Activated T-cell treated with anti-CD3 and anti-CD28 coated beads, Interleukin-2, amount 50 U/mL, for 4 hours (primary cell): ENCODE measurements at regions not wholly inside any gene's neighbourhood (a gene's known extent, or its start where the extent isn't known, plus 50 kb on each side); places are given as distances from the start of the nearest gene placed in this dataset.
"Not testable (repeated sequence)": the region's sequence is repeated elsewhere in the genome, so short reads cannot be mapped to it uniquely, and the experiment has no call there.

ENCODE experiments used
- ATAC-seq, 2 donors: fragments of 200-7000 bp; cut with Tn5 transposase; one replicate each; pipeline ENCODE4 v1.10.0; 2021
- DNase-seq: peaks from one replicate; pipeline ENCODE4 v3.0.0-alpha.2; 2020
- H3K27me3 Mint-ChIP-seq: one replicate; pipeline ENCODE4 v1.8.0; 2021; ENCODE audit warnings: low read depth, mixed read lengths
- H3K36me3 Mint-ChIP-seq: one replicate; pipeline ENCODE4 v1.8.0; 2022; ENCODE audit warnings: mixed read lengths; ENCODE audit not compliant: insufficient read depth
- H3K4me1 Mint-ChIP-seq: one replicate; pipeline ENCODE4 v1.8.0; 2021; ENCODE audit warnings: low read depth, mixed read lengths
- H3K4me3 Mint-ChIP-seq: one replicate; pipeline ENCODE4 v1.8.0; 2021; ENCODE audit warnings: mild to moderate bottlenecking, moderate library complexity, mixed read lengths
- H3K9me3 Mint-ChIP-seq: one replicate; pipeline ENCODE4 v1.8.0; 2021; ENCODE audit warnings: mixed read lengths

GRCh38 chr4:103499094-103499493 lies 220.7 kb downstream of the TACR3 start:
- no peak overlapping the region for H3K4me3 Mint-ChIP-seq
- no peak for ATAC-seq
- H3K9me3 Mint-ChIP-seq = peaks cover 5% of the 10 kb centered on the region
- H3K36me3 Mint-ChIP-seq = no peaks in the 10 kb centered on the region
- no peaks in the 10 kb centered on the region for H3K27me3 Mint-ChIP-seq
- peaks cover 2% of the 10 kb centered on the region for H3K4me1 Mint-ChIP-seq
- no peak for DNase-seq

- DNase-seq (no peak), ATAC-seq (peak; percentile 52 to 57)
- no peaks in the 10 kb centered on the region for H3K36me3 Mint-ChIP-seq
- peaks cover 2% of the 10 kb centered on the region for H3K4me1 Mint-ChIP-seq
- no peak overlapping the region for H3K4me3 Mint-ChIP-seq
- no peaks in the 10 kb centered on the region for H3K27me3 Mint-ChIP-seq
- peaks cover 5% of the 10 kb centered on the region for H3K9me3 Mint-ChIP-seq
Observed at GRCh38 chr4:103498161-103499070, 221.4 kb downstream of the TACR3 start.

GRCh38 chr4:103497692-103498091 lies 222.1 kb downstream of the TACR3 start:
- ATAC-seq = no peak
- H3K4me1 Mint-ChIP-seq = peaks cover 2% of the 10 kb centered on the region
- peaks cover 5% of the 10 kb centered on the region for H3K9me3 Mint-ChIP-seq
- H3K27me3 Mint-ChIP-seq = no peaks in the 10 kb centered on the region
- H3K4me3 Mint-ChIP-seq = no peak overlapping the region
- DNase-seq = no peak
- H3K36me3 Mint-ChIP-seq = no peaks in the 10 kb centered on the region

- DNase-seq (no peak), ATAC-seq (no peak)
- Mint-ChIP-seq H3K4me3 (no peak overlapping the region), H3K36me3 (no peaks in the 10 kb centered on the region), H3K9me3 (peaks cover 5% of the 10 kb centered on the region), H3K4me1 (peaks cover 2% of the 10 kb centered on the region), H3K27me3 (no peaks in the 10 kb centered on the region)
Observed at GRCh38 chr4:103496800-103497199, 223.0 kb downstream of the TACR3 start.

GRCh38 chr4:103493450-103494159 lies 226.2 kb downstream of the TACR3 start:
- no peak for DNase-seq
- no peak overlapping the region for H3K4me3 Mint-ChIP-seq
- H3K36me3 Mint-ChIP-seq = no peaks in the 10 kb centered on the region
- H3K4me1 Mint-ChIP-seq = peaks cover 2% of the 10 kb centered on the region
- ATAC-seq = no peak
- peaks cover 5% of the 10 kb centered on the region for H3K9me3 Mint-ChIP-seq
- no peaks in the 10 kb centered on the region for H3K27me3 Mint-ChIP-seq

GRCh38 chr4:103485296-103485695 lies 234.5 kb downstream of the TACR3 start:
- H3K4me1 Mint-ChIP-seq, DNase-seq, H3K36me3 Mint-ChIP-seq, H3K27me3 Mint-ChIP-seq, H3K9me3 Mint-ChIP-seq, H3K4me3 Mint-ChIP-seq, ATAC-seq: not testable (repeated sequence)

GRCh38 chr4:103484521-103484920 lies 235.3 kb downstream of the TACR3 start:
- no peak overlapping the region for H3K4me3 Mint-ChIP-seq
- H3K27me3 Mint-ChIP-seq = peaks cover 3% of the 10 kb centered on the region
- H3K9me3 Mint-ChIP-seq = no peaks in the 10 kb centered on the region
- ATAC-seq (no peak), DNase-seq (no peak)
- H3K36me3 Mint-ChIP-seq = no peaks in the 10 kb centered on the region
- no peaks in the 10 kb centered on the region for H3K4me1 Mint-ChIP-seq

- no peak overlapping the region for H3K4me3 Mint-ChIP-seq
- no peaks in the 10 kb centered on the region for H3K9me3 Mint-ChIP-seq
- peaks cover 3% of the 10 kb centered on the region for H3K27me3 Mint-ChIP-seq
- H3K36me3 Mint-ChIP-seq = no peaks in the 10 kb centered on the region
- DNase-seq (no peak), ATAC-seq (no peak)
- H3K4me1 Mint-ChIP-seq = no peaks in the 10 kb centered on the region
Observed at GRCh38 chr4:103482893-103483292, 236.9 kb downstream of the TACR3 start.

GRCh38 chr4:103482471-103482870 lies 237.3 kb downstream of the TACR3 start:
- no peak overlapping the region for H3K4me3 Mint-ChIP-seq
- ATAC-seq (no peak), DNase-seq (no peak)
- H3K27me3 Mint-ChIP-seq = peaks cover 3% of the 10 kb centered on the region
- no peaks in the 10 kb centered on the region for H3K9me3 Mint-ChIP-seq
- no peaks in the 10 kb centered on the region for H3K36me3 Mint-ChIP-seq
- H3K4me1 Mint-ChIP-seq = no peaks in the 10 kb centered on the region

GRCh38 chr4:103478734-103479133 lies 241.1 kb downstream of the TACR3 start:
- Mint-ChIP-seq H3K4me3 (no peak overlapping the region), H3K9me3 (no peaks in the 10 kb centered on the region), H3K36me3 (no peaks in the 10 kb centered on the region), H3K4me1 (no peaks in the 10 kb centered on the region), H3K27me3 (peaks cover 3% of the 10 kb centered on the region)
- ATAC-seq (no peak), DNase-seq (no peak)

DNA sequence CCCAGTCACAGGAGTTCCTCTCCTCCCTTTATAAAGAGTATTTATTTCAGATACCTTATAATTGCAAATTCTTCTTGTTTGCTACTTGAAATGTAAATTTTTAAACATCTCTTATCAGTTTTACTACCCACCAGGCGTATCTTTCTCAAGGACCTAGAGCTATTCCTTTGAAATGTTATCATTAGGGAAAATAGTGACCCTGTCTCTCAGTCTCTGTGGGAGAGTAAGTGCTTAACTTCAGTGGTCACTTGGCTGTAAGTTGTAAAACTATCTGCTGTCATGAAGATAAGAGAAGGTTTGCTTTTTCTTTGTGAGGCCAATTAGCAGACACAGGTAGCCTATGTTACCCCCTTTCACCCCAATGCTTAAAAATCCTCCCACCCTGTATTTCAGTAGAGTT lies 241.6 kb downstream of the TACR3 start:
- no peak for ATAC-seq
- H3K36me3 Mint-ChIP-seq = no peaks in the 10 kb centered on the region
- no peaks in the 10 kb centered on the region for H3K9me3 Mint-ChIP-seq
- H3K4me3 Mint-ChIP-seq = no peak overlapping the region
- no peaks in the 10 kb centered on the region for H3K4me1 Mint-ChIP-seq
- DNase-seq = no peak
- peaks cover 3% of the 10 kb centered on the region for H3K27me3 Mint-ChIP-seq

DNA sequence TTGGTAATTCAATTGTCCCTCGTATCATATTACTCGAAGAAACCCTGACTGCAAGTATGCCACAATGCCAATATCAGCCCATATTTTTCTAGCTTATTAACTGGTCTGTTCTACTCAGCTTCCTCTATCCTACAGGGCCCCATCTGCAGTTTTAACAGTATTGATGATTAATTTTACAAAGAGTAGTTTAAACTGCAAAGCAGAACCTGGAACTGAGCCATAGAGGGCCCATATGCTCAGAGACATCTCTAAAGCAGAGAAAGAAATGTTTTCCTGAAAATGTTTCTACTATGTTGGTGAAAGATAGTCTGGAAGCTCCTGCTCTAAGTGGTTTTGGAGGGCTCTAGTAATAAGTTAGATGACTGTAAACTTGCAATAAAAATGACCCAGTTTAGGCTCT lies 259.4 kb upstream of the CENPE start:
- H3K4me3 Mint-ChIP-seq = no peak overlapping the region
- no peak for DNase-seq
- H3K4me1 Mint-ChIP-seq = no peaks in the 10 kb centered on the region
- ATAC-seq = no peak
- H3K36me3 Mint-ChIP-seq = no peaks in the 10 kb centered on the region
- H3K9me3 Mint-ChIP-seq = no peaks in the 10 kb centered on the region
- H3K27me3 Mint-ChIP-seq = no peaks in the 10 kb centered on the region

- Mint-ChIP-seq H3K9me3 (no peaks in the 10 kb centered on the region), H3K4me1 (no peaks in the 10 kb centered on the region), H3K36me3 (no peaks in the 10 kb centered on the region), H3K27me3 (no peaks in the 10 kb centered on the region), H3K4me3 (no peak overlapping the region)
- DNase-seq = no peak
- no peak for ATAC-seq
Observed at GRCh38 chr4:103451341-103451740, 253.2 kb upstream of the CENPE start.

GRCh38 chr4:103450693-103451092 lies 252.6 kb upstream of the CENPE start:
- H3K4me3 Mint-ChIP-seq = no peak overlapping the region
- ATAC-seq (no peak), DNase-seq (no peak)
- H3K27me3 Mint-ChIP-seq = no peaks in the 10 kb centered on the region
- no peaks in the 10 kb centered on the region for H3K4me1 Mint-ChIP-seq
- no peaks in the 10 kb centered on the region for H3K36me3 Mint-ChIP-seq
- no peaks in the 10 kb centered on the region for H3K9me3 Mint-ChIP-seq
